GM18873 (cell line): ENCODE measurements at regions not wholly inside any gene's neighbourhood (a gene's known extent, or its start where the extent isn't known, plus 50 kb on each side); places are given as distances from the start of the nearest gene placed in this dataset.
"Not testable (repeated sequence)": the region's sequence is repeated elsewhere in the genome, so short reads cannot be mapped to it uniquely, and the experiment has no call there.

Experiments used
- ATAC-seq: cut with Tn5 transposase; IDR thresholded peaks from one replicate; pipeline ENCODE4 v1.9.1; 2021; ENCODE audit warnings: mild to moderate bottlenecking, moderate library complexity, moderate number of reproducible peaks; ENCODE audit not compliant: unreplicated experiment, low FRiP score

DNA sequence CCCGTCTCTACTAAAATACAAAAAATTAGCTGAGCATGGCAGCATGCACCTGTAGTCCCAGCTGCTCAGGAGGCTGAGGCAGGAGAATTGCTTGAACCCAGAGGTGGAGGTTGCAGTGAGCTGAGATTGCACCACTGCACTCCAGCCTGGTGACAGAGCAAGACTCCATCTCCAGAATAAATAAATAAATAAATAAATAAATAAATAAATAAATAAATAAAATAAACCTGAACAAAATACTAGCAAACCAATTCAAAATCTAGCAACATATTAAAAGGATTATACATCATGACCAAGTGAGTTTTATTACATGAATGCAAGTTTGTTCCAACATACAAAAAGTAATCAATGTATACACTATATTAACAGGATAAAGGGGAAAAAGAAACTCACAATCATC, 677.4 kb downstream of the TNS3 start:
- ATAC-seq, result not testable (repeated sequence)

DNA sequence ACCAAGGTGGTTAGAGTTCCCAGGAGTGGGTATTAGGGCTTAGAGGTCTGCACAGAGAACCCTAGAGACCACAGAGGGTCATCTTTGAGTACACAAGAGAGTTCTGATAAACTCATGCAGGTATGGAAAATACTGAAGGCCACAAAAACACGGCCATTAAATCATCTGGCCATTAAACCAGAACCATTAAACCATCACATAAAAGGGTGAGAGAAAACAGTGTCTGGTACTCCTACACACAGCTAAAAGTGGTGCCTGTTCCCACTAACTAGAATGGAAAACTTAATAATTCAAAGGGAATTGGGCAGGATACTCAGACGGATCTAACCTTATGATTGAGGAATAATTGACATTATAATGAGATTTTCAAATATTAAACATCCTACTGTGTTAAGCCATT, 679.4 kb downstream of the TNS3 start:
- no peak for ATAC-seq

DNA sequence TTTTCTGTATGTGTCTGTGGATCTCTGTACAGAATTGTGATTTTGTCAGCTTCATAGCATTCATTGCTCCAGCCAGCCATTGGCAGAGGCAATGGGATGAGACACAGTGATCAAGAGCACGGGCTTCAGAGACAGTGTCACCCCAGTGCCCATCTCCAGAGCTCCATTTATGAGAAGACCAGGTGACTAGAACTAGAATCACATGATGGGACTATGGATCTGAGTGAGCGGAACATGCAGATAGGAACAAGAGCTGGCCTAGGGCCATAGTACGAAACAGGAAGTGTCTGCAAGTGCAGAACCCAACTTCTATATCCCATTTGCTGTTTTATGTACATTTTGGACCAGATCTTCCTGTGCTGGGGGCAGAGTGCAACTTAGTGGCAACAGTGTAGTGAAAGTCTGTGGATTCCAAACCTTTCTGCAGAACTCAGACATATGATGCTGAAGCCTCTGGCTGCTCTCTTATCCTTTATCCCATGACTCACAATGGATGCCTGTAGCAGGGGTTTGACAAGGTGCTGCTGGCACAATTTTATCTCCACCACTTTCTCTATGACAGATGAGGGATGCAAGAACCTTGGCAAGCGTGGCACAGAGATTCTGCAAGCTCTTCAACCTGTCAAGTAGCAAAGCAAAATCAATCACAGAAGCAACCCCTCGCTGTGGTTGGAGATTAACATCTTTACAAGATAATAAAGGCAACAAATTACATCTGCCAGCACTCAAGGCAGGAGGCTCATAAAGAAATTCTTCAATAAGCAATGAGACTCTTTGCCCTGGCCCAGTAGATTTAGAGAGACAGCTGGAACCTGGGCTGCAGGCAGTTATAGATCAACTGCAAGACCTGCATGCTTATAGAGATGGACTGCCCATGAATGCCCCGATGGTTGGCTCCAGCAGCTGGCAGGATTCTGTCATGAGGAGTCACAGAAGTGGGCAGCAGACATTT, 681.3 kb downstream of the TNS3 start:
- ATAC-seq, result no peak

DNA sequence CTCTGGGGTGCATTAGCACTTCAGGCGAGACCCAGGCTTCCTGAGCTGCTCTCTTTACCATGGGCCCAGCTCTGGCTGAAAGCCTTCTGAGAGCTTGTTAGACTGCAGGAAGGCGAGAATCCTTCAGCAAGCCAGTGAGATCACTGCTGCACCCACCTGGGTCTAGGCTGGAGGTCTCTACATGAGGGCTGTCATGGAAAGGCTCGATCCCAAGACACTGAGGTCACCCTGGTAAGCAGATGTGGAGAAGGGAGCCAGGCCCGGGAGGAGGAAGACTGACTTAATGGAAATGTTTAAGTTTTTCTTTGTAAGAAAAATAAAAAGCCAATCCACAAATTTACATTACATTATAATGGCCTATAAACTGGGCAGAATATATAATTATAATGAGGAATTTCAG, 684.5 kb downstream of the TNS3 start:
- no peak for ATAC-seq

DNA sequence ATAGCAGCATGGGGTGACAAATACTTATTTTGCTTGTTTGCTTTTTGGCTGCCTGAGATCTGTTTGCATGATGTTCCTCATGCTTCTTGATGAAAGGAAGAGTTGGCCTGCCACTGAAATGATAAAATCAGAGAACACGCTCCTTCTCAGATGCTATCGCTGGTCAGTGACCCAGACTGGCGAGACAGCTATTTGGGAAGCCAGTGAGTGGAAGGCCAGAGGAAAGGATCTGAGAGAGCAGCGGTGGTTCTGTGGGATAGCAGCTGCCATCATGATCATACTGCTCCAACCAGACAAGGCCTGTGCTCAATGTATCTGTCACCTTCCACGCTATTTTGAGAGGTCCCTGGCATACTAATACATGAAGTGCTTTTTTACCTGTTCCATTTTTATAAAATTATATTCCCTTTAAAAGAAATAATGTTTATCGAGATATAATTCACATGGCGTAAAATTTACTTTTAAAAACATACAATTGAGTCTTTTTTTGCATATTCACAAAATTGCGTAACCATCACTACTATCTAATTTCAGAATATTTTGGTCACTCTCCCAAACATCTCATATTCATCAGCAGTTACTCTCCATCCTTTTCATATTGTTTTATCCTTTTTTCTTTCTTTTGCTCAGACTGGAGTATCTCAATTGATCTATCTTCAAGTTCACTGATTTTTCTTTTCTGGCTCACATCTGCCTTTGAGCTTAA, 695.1 kb downstream of the TNS3 start:
- no peak for ATAC-seq

DNA sequence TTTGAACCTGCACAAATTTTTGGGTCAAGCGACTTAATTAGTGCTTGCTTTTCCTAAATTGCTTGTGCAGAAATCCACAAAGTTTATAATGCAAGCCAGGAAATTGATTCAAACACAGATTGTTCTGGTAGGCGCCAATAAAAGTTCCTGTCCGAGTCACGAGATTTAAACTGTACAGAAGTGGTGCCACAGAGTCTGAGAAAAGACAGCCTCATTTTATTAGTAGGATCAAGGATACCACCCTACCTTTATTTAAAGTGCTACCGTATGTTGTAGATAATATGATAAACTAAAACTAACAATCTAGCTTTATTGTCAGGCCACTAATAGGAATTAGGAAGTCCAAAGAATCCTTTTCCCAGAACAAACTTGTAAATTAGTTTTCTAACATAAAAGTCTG, 696.7 kb downstream of the TNS3 start:
- no peak for ATAC-seq

DNA sequence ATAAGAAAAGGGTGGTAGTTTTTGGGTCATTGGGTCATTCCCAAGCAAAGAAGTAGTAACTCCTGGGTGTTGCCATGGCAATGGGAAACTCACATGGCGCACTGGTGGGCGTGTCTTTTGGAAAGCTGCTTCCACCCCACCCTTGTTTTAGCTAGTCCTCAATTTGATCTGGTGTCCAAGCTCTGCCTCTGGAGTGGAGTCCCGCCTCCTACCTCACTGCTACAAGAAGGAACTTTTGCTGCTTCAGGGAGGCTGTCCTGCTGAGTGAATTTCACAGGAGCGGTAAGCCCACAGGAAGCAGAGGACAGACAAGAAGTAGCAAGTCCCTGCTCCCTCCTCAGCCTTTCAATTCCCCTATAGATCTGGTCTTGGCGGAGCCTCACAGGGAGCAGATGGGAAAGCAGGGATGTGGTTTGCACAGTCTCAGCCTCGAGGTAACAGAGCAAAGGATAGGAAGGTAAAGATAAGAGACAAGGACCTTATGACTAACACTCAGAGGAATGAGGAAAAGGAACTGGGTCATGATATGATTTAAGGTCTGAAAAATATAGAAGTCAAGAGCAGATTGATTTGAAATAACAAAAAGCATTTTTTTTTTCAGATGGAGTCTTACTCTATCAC, 700.3 kb downstream of the TNS3 start:
- no peak for ATAC-seq

DNA sequence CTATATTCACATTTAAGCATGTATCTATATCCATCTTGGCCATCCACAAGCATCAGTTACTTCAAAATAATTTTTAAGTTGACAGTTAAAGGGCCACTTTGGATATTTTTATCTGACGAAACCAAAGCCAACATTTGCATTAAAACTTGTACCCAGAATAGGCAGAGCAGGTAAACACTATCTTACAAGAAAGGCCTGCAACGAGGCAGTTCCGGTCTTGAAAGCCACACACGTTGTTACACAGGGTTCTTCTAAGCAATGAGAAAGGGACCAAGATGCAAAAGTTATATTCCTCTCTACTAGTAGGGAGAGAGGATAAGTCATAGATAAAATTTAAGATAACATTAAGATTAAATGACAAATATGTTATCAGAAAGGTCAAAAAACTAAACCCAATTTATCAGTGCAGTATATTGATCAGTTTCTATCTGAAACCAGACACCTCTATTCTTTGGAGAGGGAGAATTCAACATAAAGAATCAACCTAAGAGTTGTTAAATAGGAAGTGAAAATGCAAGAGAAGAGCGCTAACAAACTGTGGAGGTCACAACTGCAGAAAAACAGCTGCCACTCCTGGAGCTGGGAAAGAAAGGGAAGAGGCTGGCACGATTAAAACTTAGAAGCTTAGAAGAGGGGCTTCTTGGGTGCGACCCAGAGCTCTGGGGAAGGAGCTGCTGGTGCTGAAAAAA, 701.3 kb downstream of the TNS3 start:
- ATAC-seq, result no peak

DNA sequence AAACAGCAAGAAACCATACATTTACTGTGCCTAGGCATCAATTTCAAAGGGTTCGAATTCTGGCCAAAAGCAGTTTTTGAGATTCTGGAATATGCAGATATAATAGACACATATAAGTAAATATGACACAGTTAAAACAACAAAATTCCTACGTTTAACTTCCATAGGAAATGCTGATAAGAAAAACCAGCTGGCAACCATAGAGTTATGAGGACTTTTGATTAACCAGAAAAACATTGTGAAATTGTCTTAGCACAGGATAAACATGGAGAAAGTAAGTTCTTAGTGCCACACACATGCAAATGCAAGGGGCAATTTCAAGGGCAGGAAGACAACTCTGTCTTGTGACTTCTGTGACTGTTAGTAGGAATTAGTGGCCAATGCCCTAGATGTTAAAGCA, 702.1 kb downstream of the TNS3 start:
- no peak for ATAC-seq

DNA sequence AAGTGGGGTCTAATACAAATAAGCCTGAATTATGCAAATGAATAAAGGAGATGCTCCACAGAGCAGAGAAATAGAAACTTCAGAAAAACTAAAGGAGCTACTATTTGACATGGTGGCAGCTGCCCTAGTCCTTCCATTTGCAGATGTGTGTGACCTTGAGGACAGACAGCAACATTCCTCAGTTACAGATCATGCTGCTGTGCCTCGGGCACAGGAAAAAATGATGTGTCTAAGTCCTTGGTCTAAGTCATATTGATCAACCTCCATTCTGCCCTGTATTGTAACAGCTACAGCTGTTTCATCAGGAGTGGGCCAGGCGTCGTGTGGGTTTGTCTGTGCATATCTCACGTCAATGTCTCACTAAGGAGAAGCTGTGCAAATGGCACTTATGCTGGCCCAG, 710.4 kb downstream of the TNS3 start:
- no peak for ATAC-seq

DNA sequence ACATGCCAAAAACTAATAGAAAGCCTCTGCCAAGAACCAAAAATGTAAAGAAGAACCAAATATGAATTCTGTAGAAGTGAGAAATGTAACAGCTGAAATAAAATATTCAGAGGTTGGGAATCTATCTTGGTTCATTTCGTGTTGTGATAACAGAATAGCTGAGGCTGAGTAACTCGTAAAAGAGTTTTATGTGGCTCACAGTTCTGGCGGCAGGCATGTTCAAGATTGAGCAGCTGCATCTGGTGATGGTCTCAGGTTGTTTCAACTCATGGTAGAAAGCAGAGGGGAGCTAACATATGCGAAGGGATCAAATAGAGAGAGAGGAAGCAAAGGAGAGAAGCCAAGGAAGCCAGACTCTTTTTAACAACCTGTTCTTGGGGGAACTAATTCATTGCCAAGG, 717.2 kb downstream of the TNS3 start:
- no peak for ATAC-seq

DNA sequence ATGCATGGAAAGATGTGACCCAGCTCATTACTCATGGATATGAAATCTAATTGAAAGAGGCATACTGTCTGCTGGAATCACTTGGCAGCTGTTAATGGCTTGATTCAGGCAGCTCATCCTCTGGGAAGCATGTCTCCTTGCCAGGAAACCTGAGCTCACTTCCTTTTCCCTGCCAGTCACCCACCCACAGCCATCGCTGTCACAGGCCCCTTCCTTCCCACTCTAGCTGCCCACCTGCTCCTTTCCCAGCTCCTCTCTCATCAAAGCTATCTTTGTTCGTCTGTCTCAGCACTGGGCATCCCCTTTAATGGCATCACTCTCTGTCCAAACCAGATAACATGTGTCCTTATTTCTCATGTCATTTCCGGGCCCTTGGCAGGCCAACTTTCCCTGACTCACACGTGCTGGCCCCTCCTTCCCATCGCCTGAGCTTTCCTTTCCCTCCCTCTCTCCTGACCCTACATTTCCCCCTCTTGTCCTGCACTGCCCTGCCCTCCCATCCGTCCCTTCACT, 721.9 kb downstream of the TNS3 start:
- no peak for ATAC-seq

DNA sequence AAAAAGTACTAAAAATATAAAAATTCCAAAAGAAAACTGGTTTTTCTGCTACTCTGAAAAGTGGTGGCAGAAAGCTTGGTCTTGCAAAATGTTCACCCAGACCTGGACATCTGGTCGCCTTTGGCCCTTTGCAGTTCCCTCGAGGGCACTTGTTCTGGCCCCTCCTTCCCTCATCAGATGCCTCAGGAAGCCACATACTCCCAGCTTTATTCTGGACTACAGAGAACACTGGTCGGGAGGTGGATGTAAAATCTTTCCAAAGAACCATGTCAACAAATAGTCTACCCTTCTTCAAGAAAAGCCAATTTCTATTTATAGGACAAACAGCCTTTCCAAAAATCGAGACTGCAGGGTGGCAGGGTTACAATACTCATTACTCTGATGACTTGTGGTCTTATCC, 726.1 kb downstream of the TNS3 start:
- ATAC-seq, result no peak

DNA sequence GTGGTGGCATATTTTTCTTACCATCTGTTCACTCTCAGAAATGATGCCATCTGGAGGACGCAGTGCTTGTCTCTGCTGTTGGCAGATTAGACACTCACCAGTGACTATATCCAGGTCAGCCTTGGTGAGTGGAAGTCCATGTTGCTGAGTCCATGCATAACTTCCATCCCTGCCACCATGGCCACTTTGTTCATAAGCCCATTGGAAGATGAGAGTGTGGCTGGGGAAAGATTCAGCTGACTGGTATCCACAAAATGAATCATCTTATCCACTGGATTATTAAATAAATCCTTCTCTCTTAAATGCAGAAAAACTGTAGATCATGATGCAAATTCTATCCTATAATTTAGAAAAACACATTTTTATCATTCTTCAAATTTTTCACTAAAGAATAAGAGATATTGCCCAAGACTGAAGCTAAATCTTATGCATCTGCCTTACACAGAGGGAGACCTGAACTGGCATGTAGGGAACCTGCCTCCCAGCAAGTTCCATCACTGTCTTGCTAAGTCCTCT, 726.9 kb downstream of the TNS3 start:
- ATAC-seq, result no peak

DNA sequence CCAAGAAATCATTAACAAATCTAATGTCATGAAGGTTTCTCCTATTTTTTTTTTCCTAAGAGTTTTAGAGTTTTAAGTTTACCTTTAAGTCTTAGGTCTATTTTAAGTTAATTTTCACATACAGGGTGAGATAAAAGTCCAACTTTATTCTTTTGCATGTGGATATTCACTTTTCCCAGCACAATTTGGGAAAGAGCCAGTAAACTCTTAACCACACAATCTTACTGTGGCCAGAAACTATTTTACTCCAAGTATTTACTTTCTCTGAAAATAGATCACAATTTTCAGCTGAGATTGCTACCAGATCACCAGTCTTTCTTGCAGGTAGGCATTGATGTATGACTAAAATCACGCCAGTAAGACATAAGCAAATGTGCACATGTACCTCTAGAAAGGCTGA, 728.5 kb downstream of the TNS3 start:
- ATAC-seq, result no peak

DNA sequence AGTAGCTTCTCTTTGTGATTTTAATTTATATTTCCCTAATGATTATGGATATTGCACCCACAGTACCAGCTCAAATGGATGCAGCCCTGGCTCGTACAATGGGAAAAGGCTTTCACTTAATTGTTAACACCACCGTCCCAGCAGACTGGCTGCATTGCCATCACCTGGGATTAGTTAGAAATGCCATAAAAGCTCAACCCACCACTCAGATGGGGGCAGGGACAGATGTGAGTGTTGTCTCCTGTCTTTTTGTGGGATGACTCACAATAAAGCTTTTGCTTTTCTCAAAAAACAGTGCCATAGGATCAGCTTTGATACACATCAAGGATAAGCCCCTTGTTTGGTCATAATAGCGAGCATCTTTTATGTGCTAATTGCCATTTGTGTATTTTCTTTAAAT, 729.1 kb downstream of the TNS3 start:
- no peak for ATAC-seq

DNA sequence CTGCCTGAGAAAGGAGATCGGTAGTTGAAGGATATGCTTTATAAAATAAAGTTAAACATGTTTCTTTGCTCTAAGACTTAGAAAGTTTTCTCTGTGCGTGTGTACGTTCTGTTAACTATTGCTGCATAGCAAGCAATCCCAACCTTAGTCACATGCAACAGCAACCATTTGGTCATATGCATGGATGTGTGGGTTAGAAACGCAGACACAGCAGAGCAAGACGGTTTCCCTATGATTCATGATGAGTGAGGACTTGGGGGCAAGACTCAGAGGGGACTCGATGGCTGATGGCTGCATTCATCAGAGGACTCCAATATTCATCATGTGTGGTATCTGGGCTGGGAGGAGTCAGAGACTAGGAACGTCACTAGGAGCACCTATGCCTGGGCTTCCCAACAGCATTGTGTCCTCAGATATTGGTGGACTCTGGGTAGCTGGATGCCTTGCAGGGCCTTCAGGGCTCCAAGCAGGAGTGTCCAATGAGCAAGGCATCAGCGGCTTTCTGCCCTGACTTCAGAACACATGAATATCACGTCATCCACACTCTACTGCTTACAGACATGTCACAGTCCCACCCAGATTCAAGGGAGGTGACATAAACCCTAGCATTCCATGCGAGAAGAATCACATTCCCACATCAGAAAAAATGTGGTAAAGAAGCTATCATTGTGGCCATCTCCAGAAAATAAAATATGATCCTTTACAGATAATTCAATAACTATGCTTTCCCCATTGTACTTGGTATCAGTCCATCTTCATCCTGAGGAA, 731.2 kb downstream of the TNS3 start:
- no peak for ATAC-seq

DNA sequence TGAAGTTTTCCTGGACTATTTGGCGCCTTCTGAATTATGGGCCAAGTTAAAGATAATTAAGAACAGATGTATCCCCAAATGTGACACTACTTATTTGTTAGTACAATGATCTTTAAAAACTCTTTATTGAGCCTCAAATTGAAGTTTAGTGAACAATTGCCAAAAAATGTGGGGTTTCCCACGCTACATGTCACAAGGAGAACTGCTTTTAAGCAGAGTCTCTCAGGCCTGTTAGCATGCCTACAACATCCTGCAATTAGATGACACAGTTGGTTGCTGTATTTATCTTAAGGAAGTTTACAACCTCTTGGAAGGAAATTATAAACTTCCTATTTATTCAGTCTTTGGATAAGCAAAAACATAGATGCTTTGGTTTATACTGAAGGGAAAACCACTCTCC, 733.0 kb downstream of the TNS3 start:
- no peak for ATAC-seq

DNA sequence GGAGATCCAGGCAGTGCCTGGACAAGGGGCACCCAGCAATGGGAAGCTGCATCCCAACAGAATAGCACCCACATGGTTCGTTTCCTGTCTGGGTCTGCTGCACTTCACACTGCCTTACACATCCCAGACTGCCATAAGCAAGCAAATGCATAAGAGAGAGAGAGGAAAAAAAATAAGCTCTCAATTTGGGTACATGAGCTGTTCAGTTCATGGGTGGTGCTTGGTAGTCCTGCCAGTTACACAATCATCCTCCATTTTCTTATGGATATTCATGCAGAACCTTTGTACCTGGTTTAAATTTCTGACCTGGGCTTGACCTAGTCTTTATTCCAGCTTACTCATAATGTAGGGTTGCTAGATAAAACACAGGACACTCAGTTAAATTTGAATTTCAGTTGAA, 733.6 kb downstream of the TNS3 start:
- ATAC-seq, result no peak

DNA sequence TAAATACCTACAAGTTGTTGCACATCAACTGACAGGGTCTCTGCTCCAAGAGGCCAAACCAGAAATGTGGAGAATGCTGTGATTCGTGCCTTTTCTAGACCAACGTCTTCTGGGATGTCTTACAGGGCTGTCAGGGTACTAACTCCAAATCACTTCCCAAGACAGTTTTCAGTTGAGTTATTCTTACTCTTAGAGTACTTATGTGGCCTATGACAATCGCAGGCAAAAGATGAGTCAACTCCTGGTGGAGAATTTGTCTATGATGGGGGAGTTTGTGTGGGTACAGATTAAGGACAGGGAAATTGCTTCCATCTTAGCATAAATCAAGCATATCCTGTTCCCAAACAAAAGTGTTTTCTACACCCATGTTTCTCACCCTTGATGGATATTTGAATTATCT, 734.8 kb downstream of the TNS3 start:
- ATAC-seq, result no peak
